ENCODE measurements at regions not wholly inside any gene's neighbourhood (a gene's known extent, or its start where the extent isn't known, plus 50 kb on each side); places are given as distances from the start of the nearest gene placed in this dataset.

DNA sequence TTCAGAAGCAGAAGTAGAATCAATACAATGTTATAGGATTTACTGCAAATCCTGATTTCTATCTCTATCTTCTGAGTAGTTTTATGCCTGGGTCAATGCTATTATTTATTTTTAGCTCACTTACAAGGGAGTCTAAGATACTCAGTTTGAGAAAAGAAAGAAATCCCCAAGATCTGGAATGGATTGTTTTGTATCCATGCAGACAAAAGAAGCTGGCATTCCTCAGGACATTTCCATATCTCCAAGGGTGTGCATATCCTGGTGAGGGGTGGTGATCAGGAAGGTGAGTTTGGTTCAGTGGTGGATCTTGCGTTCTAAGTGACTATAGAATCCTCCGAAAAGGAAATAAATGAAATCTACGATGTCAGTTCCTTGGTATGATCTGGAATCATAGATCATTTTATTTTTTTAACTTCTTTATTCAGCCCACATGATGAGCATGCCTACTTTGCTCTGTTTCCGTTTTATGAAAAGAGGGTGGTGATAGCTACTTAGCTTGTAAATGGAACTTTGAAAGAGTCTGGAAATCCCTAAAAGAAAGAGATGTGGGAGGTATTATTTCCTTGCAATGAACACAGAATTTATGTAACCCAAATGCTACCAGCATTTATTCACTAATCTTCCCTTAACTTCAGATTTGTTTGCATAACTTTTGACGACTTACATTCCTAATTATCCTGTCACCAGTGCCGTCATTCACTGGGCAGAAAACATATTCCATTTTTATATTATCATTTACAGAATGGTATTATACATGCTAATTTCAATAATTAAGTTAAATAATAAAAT is 81.1 kb upstream of the RAPGEF2 start:
- Histone ChIP-seq H3K4me3 (ENCODE audit: low read length) (no peak overlapping the region), H3K27me3 (ENCODE audit: control insufficient read depth, insufficient read depth, low read length, poor library complexity, severe bottlenecking) (peaks cover 54% of the 10 kb centered on the region), H3K9ac (ENCODE audit: extremely low read depth, low read length, poor library complexity, severe bottlenecking) (no peak overlapping the region), H3K36me3 (ENCODE audit: control insufficient read depth, insufficient read depth, low read length) (no peaks in the 10 kb centered on the region), H3K27ac (ENCODE audit: low read depth, low read length) (no peak overlapping the region), H3K4me1 (ENCODE audit: control insufficient read depth, insufficient read depth, low read length) (peaks cover 3% of the 10 kb centered on the region), H3K9me3 (ENCODE audit: control insufficient read depth, low read length) (no peaks in the 10 kb centered on the region)
- Mint-ChIP-seq H3K4me1 (peaks cover 28% of the 10 kb centered on the region), H3K9me3 (no peaks in the 10 kb centered on the region), H3K36me3 (ENCODE audit: low read depth) (no peaks in the 10 kb centered on the region), H3K27ac (peak overlapping the region; percentile 66), H3K27me3 (ENCODE audit: insufficient read depth) (peaks cover 36% of the 10 kb centered on the region), H3K4me3 (no peak overlapping the region)
- DNase-seq: peak; percentile 70
- TF ChIP-seq, protein P1, sequence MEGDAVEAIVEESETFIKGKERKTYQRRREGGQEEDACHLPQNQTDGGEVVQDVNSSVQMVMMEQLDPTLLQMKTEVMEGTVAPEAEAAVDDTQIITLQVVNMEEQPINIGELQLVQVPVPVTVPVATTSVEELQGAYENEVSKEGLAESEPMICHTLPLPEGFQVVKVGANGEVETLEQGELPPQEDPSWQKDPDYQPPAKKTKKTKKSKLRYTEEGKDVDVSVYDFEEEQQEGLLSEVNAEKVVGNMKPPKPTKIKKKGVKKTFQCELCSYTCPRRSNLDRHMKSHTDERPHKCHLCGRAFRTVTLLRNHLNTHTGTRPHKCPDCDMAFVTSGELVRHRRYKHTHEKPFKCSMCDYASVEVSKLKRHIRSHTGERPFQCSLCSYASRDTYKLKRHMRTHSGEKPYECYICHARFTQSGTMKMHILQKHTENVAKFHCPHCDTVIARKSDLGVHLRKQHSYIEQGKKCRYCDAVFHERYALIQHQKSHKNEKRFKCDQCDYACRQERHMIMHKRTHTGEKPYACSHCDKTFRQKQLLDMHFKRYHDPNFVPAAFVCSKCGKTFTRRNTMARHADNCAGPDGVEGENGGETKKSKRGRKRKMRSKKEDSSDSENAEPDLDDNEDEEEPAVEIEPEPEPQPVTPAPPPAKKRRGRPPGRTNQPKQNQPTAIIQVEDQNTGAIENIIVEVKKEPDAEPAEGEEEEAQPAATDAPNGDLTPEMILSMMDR (conservative IDR thresholded peaks at IDR 0.05): no peak
- WGBS, 2 experiments (ENCODE audit: insufficient coverage in 1 of 2, insufficient read length in 1 of 2): 61% methylated on average over 6 of the region's 6 CpGs; no CpG with 5 or more reads in 1 of the 2 experiments

DNA sequence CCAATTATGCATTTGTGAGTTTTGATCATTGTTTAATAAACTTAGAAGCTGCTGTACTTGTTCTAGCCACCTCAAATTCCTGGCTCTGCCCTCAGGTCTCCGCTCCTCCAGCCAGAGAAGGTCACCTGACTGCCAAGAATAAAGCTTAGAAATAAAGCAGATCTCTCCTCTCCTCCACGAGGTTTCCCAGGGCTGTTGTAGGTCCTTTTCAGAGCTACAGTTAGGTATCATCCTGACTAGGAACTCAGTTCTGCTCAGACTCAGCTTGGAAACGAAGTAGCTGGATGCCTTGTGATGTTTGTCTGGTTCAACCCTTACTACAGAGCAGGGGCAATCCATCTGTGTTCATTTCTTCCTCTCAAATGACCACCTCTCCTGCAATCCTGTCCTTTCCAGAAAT is 79.1 kb upstream of the RAPGEF2 start:
- Histone ChIP-seq H3K9me3 (ENCODE audit: control insufficient read depth, low read length) (no peaks in the 10 kb centered on the region), H3K9ac (ENCODE audit: extremely low read depth, low read length, poor library complexity, severe bottlenecking) (no peak overlapping the region), H3K27me3 (ENCODE audit: control insufficient read depth, insufficient read depth, low read length, poor library complexity, severe bottlenecking) (peaks cover 35% of the 10 kb centered on the region), H3K4me3 (ENCODE audit: low read length) (peak overlapping the region; percentile 17), H3K27ac (ENCODE audit: low read depth, low read length) (no peak overlapping the region), H3K4me1 (ENCODE audit: control insufficient read depth, insufficient read depth, low read length) (peaks cover 3% of the 10 kb centered on the region), H3K36me3 (ENCODE audit: control insufficient read depth, insufficient read depth, low read length) (no peaks in the 10 kb centered on the region)
- Mint-ChIP-seq H3K4me1 (peaks cover 20% of the 10 kb centered on the region), H3K27me3 (ENCODE audit: insufficient read depth) (peaks cover 17% of the 10 kb centered on the region), H3K9me3 (no peaks in the 10 kb centered on the region), H3K27ac (peak overlapping the region; percentile 71), H3K4me3 (no peak overlapping the region), H3K36me3 (ENCODE audit: low read depth) (no peaks in the 10 kb centered on the region)
- 64 to 67% methylated on average over 3 of the region's 3 CpGs for WGBS, 2 experiments (ENCODE audit: insufficient coverage in 1 of 2, insufficient read length in 1 of 2)
- TF ChIP-seq, protein P1 (conservative IDR thresholded peaks at IDR 0.05): no peak
- no peak for DNase-seq

DNA sequence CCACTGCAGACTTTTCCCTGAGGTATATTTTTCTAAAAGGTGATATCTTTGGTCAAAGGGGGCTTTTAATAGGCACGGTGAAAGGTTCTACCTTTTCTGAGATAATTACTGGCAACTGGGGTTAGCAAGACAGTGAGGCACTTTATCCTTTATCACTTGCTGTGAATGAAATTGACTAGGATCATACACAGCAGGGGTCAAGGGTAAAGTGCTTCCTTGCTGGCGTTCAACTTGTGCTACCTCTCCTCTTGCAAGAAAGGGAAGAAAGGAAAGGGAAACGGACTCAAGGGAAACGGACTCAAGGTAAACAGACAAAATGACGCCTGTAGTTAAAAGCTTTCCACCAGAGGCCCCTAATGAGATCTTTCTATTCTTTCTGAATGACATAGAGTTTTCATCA is 78.6 kb upstream of the RAPGEF2 start:
- Histone ChIP-seq H3K27ac (ENCODE audit: low read depth, low read length) (no peak overlapping the region), H3K4me3 (ENCODE audit: low read length) (peak overlapping the region; percentile 17), H3K36me3 (ENCODE audit: control insufficient read depth, insufficient read depth, low read length) (no peaks in the 10 kb centered on the region), H3K9me3 (ENCODE audit: control insufficient read depth, low read length) (no peaks in the 10 kb centered on the region), H3K4me1 (ENCODE audit: control insufficient read depth, insufficient read depth, low read length) (peaks cover 3% of the 10 kb centered on the region), H3K9ac (ENCODE audit: extremely low read depth, low read length, poor library complexity, severe bottlenecking) (no peak overlapping the region), H3K27me3 (ENCODE audit: control insufficient read depth, insufficient read depth, low read length, poor library complexity, severe bottlenecking) (peaks cover 30% of the 10 kb centered on the region)
- H3K9me3 Mint-ChIP-seq: no peaks in the 10 kb centered on the region
- peak overlapping the region; percentile 71 for H3K27ac Mint-ChIP-seq
- 12 to 39% methylated on average over 4 to 5 of the region's 5 CpGs for WGBS, 2 experiments (ENCODE audit: insufficient coverage in 1 of 2, insufficient read length in 1 of 2)
- H3K36me3 Mint-ChIP-seq (ENCODE audit: low read depth): no peaks in the 10 kb centered on the region
- TF ChIP-seq, protein P1 (conservative IDR thresholded peaks at IDR 0.05): peak; percentile 28
- peak overlapping the region; percentile 23 for H3K4me3 Mint-ChIP-seq
- DNase-seq: peak; percentile 71
- H3K27me3 Mint-ChIP-seq (ENCODE audit: insufficient read depth): peaks cover 12% of the 10 kb centered on the region
- peaks cover 20% of the 10 kb centered on the region for H3K4me1 Mint-ChIP-seq
